ENCODE measurements at regions not wholly inside any gene's neighbourhood (a gene's known extent, or its start where the extent isn't known, plus 50 kb on each side); places are given as distances from the start of the nearest gene placed in this dataset.

DNA sequence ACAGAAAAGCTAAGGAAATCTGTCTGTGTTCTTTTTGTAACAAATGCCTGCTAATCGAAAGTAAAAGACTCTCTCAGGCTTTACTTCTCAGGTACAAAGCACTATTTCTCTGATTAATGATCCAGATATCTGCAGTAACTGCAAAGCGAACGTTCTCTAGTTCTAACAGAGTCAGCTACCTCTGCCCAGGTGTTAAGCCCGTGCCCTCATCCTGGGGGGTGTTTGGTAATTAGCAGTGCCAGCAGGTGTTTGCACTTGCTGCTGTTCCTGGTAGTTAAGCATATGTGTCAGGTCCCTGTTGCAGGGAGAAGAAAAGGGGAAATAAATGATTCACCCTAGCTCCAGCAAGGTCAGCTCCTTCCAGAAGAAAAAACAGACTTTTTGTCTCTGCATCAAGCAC is 58.8 kb upstream of the CRIM1 start:
- Histone ChIP-seq H3K4me3 (no peak overlapping the region), H3K27ac (no peak overlapping the region), H3K79me2 (ENCODE audit: low read depth) (no peaks in the 10 kb centered on the region), H3F3A (ENCODE audit: insufficient read depth, low read depth) (no peaks in the 10 kb centered on the region), H2AFZ (no peak overlapping the region), H3K4me1 (replicated peaks; ENCODE audit: insufficient read depth) (no peaks in the 10 kb centered on the region), H3K36me3 (ENCODE audit: low read depth) (no peaks in the 10 kb centered on the region), H3K9me3 (ENCODE audit: insufficient read depth, low read depth) (no peaks in the 10 kb centered on the region), H4K20me1 (ENCODE audit: insufficient read depth) (no peaks in the 10 kb centered on the region), H3K9me2 (ENCODE audit: insufficient read depth) (no peaks in the 10 kb centered on the region), H3K4me2 (no peak overlapping the region), H3K27me3 (ENCODE audit: insufficient read depth, low read depth) (no peaks in the 10 kb centered on the region)
- CTCF ChIA-PET, result no interaction called here
- DNase-seq, result no peak
- BruUV-seq (replicated peaks), result no TSS peak
- POLR2A ChIA-PET (ENCODE audit: unreplicated experiment), result no interaction called here
- intact Hi-C loops (cut with micrococcal nuclease; ENCODE audit: unreplicated experiment), result no loop called here
- no peak for TF ChIP-seq EZH2 (IDR thresholded peaks at IDR 0.05; ENCODE audit: low read depth)
- TF ChIP-seq, protein P1, sequence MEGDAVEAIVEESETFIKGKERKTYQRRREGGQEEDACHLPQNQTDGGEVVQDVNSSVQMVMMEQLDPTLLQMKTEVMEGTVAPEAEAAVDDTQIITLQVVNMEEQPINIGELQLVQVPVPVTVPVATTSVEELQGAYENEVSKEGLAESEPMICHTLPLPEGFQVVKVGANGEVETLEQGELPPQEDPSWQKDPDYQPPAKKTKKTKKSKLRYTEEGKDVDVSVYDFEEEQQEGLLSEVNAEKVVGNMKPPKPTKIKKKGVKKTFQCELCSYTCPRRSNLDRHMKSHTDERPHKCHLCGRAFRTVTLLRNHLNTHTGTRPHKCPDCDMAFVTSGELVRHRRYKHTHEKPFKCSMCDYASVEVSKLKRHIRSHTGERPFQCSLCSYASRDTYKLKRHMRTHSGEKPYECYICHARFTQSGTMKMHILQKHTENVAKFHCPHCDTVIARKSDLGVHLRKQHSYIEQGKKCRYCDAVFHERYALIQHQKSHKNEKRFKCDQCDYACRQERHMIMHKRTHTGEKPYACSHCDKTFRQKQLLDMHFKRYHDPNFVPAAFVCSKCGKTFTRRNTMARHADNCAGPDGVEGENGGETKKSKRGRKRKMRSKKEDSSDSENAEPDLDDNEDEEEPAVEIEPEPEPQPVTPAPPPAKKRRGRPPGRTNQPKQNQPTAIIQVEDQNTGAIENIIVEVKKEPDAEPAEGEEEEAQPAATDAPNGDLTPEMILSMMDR (conservative IDR thresholded peaks at IDR 0.05), result no peak

DNA sequence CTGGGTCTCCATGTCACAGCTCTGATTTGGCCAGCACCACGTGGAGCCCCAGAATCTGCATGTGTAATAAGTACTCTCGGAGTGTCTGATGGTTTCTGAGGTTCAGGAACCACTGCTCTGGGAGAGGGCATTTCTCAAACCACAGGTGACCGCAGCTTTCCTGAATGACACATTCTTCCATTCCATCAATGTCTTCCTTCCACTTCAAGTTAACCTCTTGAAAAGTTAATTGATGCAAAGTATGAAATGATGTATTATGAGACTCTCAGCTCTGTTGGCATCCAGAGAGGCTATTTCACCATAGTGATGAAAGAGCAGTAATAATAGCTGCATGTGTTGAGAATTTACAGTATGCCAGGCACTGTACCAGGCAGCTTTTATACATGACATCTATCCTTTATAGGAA is 61.3 kb upstream of the CRIM1 start:
- Histone ChIP-seq H3K27ac (no peak overlapping the region), H3K79me2 (ENCODE audit: low read depth) (no peaks in the 10 kb centered on the region), H4K20me1 (ENCODE audit: insufficient read depth) (no peaks in the 10 kb centered on the region), H3K27me3 (ENCODE audit: insufficient read depth, low read depth) (no peaks in the 10 kb centered on the region), H3K9me3 (ENCODE audit: insufficient read depth, low read depth) (no peaks in the 10 kb centered on the region), H3K36me3 (ENCODE audit: low read depth) (no peaks in the 10 kb centered on the region), H3K4me2 (no peak overlapping the region), H3F3A (ENCODE audit: insufficient read depth, low read depth) (no peaks in the 10 kb centered on the region), H3K4me1 (replicated peaks; ENCODE audit: insufficient read depth) (no peaks in the 10 kb centered on the region), H3K4me3 (no peak overlapping the region), H2AFZ (no peak overlapping the region), H3K9me2 (ENCODE audit: insufficient read depth) (no peaks in the 10 kb centered on the region)
- ChIA-PET CTCF (no interaction called here), POLR2A (ENCODE audit: unreplicated experiment) (no interaction called here)
- intact Hi-C loops (cut with micrococcal nuclease; ENCODE audit: unreplicated experiment), result no loop called here
- no peak for DNase-seq
- no TSS peak for BruUV-seq (replicated peaks)
- TF ChIP-seq EZH2 (IDR thresholded peaks at IDR 0.05; ENCODE audit: low read depth), result no peak
- TF ChIP-seq, protein P1 (conservative IDR thresholded peaks at IDR 0.05), result no peak

DNA sequence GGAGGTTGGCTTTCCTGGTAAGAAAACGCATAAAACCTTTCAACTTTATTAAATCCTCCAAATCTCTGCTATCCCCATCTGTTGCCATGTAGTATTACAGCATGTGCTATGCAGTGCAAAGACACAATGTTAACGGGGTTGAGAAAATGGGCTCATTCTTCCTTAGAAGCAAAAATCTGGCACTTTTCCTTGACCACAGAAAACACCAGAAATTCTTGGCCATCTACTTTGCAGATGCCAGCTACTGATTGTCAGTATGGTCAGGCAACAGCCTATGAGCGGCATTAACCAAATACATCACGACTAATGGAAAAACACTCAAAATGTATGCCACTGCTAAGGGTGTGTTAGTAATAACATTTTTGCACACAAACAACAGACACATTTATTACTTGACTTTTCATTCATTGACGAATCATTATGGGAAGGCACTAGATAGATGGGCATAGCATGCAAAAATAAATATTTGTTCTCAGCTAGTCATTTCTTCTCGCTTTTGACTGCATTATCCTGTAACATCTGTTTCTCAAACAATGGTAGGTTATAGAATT is 65.2 kb upstream of the CRIM1 start:
- no peaks in the 10 kb centered on the region for H3F3A ChIP-seq (ENCODE audit: insufficient read depth, low read depth)
- H3K36me3 ChIP-seq (ENCODE audit: low read depth), result no peaks in the 10 kb centered on the region
- H4K20me1 ChIP-seq (ENCODE audit: insufficient read depth), result no peaks in the 10 kb centered on the region
- H2AFZ ChIP-seq, result no peak overlapping the region
- BruUV-seq (replicated peaks), result no TSS peak
- no peak overlapping the region for H3K27ac ChIP-seq
- no peaks in the 10 kb centered on the region for H3K27me3 ChIP-seq (ENCODE audit: insufficient read depth, low read depth)
- H3K4me2 ChIP-seq, result no peak overlapping the region
- no peaks in the 10 kb centered on the region for H3K9me3 ChIP-seq (ENCODE audit: insufficient read depth, low read depth)
- TF ChIP-seq, protein P1 (conservative IDR thresholded peaks at IDR 0.05), result no peak
- TF ChIP-seq EZH2 (IDR thresholded peaks at IDR 0.05; ENCODE audit: low read depth), result no peak
- H3K4me3 ChIP-seq, result no peak overlapping the region
- H3K9me2 ChIP-seq (ENCODE audit: insufficient read depth), result no peaks in the 10 kb centered on the region
- no peaks in the 10 kb centered on the region for H3K79me2 ChIP-seq (ENCODE audit: low read depth)
- no peaks in the 10 kb centered on the region for H3K4me1 ChIP-seq (replicated peaks; ENCODE audit: insufficient read depth)
- intact Hi-C loops (cut with micrococcal nuclease; ENCODE audit: unreplicated experiment), result no loop called here
- POLR2A ChIA-PET (ENCODE audit: unreplicated experiment), result interaction anchor here (0.7 kb wide), 1 partner anchor 76 kb away, joined by 4 read pairs; no protein-coding TSS in a partner anchor
- DNase-seq, result no peak
- CTCF ChIA-PET, result no interaction called here

All from PC-9 (cell line).